ENCODE measurements at regions not wholly inside any gene's neighbourhood (a gene's known extent, or its start where the extent isn't known, plus 50 kb on each side); places are given as distances from the start of the nearest gene placed in this dataset.
A peak's percentile ranks its signal among the peaks of the same experiment; 100 is the strongest.

- DNase-seq = no peak
Measured at GRCh38 chr13:72120632-72121031, 253.6 kb upstream of the DACH1 start.

- no peak for DNase-seq
Measured at GRCh38 chr13:72113931-72114330, 246.9 kb upstream of the DACH1 start.

- no peak for DNase-seq
Measured at GRCh38 chr13:72113076-72113475, 246.1 kb upstream of the DACH1 start.

- no peak for DNase-seq
Measured at GRCh38 chr13:72112216-72112615, 245.2 kb upstream of the DACH1 start.

- DNase-seq = no peak
Measured at GRCh38 chr13:72109863-72110262, 242.9 kb upstream of the DACH1 start.

GRCh38 chr13:72104656-72105180 lies 237.7 kb upstream of the DACH1 start:
- no peak for DNase-seq

- DNase-seq = no peak
Measured at GRCh38 chr13:72101768-72102400, 234.9 kb upstream of the DACH1 start.

GRCh38 chr13:72100339-72100738 lies 233.3 kb upstream of the DACH1 start:
- DNase-seq = no peak

GRCh38 chr13:72097568-72097967 lies 230.6 kb upstream of the DACH1 start:
- DNase-seq = no peak

GRCh38 chr13:72093262-72093661 lies 226.3 kb upstream of the DACH1 start:
- DNase-seq = no peak

- peak in 1 of 3 donors; percentile 15 for DNase-seq
Measured at GRCh38 chr13:72074663-72075062, 207.7 kb upstream of the DACH1 start.

- DNase-seq = no peak
Measured at GRCh38 chr13:72072261-72072660, 205.3 kb upstream of the DACH1 start.

GRCh38 chr13:72071713-72072112 lies 204.7 kb upstream of the DACH1 start:
- DNase-seq = no peak

GRCh38 chr13:72062566-72062965 lies 195.6 kb upstream of the DACH1 start:
- no peak for DNase-seq

GRCh38 chr13:72061613-72062012 lies 194.6 kb upstream of the DACH1 start:
- DNase-seq = no peak

- DNase-seq = no peak
Measured at GRCh38 chr13:72050251-72050650, 183.2 kb upstream of the DACH1 start.

GRCh38 chr13:72043366-72043765 lies 176.4 kb upstream of the DACH1 start:
- DNase-seq = no peak

GRCh38 chr13:72041165-72041564 lies 174.2 kb upstream of the DACH1 start:
- DNase-seq = no peak

GRCh38 chr13:72039126-72039525 lies 172.1 kb upstream of the DACH1 start:
- no peak for DNase-seq

GRCh38 chr13:72029981-72030380 lies 163.0 kb upstream of the DACH1 start:
- no peak for DNase-seq

GRCh38 chr13:72025836-72026235 lies 158.8 kb upstream of the DACH1 start:
- DNase-seq = no peak

- DNase-seq = no peak
Measured at GRCh38 chr13:72023895-72024294, 156.9 kb upstream of the DACH1 start.

GRCh38 chr13:72005455-72005854 lies 138.5 kb upstream of the DACH1 start:
- DNase-seq = peak in 2 of 3 donors; percentile 3 to 46

- DNase-seq = peak; percentile 65 to 86 (median 75)
Measured at GRCh38 chr13:72004784-72005374, 137.9 kb upstream of the DACH1 start.
